Cardiac fibroblast (primary cell): ENCODE measurements at regions not wholly inside any gene's neighbourhood (a gene's known extent, or its start where the extent isn't known, plus 50 kb on each side); places are given as distances from the start of the nearest gene placed in this dataset.
A peak's percentile ranks its signal among the peaks of the same experiment; 100 is the strongest.

ENCODE experiments used
- DNase-seq, 2 donors: peaks; one replicate each; pipeline versions ENCODE4 v3.0.0 to v3.0.0-alpha.2; 2010; ENCODE audit warnings: low read depth in 2 of 2
- H3K4me3 ChIP-seq, 2 donors: replicated peaks in 1 of 2; 1 replicate in 1 of 2; 2 replicates in 1 of 2; pipeline ENCODE4 v1.5.1; 2011; ENCODE audit warnings: low read depth in 2 of 2, low read length in 2 of 2, mild to moderate bottlenecking in 2 of 2, moderate library complexity in 1 of 2
- TF ChIP-seq, protein P1 (sequence below): IDR thresholded peaks from one replicate; pipeline ENCODE4 v1.5.1; 2011; ENCODE audit warnings: low read depth, mild to moderate bottlenecking, low read length, inconsistent platforms

DNA sequence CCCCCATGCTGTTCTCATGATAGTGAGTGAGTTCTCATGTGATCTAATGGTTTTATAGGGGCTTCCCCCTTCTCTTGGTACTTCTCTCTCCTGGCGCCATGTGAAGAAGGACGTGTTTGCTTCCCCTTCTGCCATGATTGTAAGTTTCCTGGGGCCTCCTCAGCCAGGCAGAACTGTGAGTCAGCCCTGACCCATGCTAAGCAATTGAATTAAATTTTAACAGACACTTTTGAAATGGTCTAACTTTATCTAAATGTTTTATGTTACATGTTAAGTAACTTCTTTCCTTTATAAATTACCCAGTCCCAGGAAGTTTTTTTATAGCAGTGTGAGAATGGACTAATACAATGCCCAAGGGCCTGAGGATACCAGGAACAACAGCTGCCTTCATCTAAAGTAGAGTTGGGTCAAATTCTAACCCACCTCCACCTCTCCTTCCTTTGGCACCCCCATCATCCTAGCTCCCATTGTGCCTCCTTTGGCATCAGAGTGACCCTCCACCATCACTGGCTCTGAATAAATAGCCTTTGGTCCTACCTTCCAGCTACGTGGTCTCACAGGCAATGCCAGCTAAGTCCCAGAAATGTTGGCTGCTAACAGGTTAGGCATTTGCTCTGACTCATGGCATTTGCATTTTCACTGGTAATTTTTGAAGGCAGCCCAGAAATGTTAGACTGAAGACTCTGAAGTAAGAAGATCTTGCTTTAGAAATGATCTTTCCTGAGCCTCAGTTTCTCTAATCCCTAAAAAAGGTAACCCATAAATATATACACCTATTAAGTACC lies 182.1 kb downstream of the MOSPD2 start:
- TF ChIP-seq, protein P1, sequence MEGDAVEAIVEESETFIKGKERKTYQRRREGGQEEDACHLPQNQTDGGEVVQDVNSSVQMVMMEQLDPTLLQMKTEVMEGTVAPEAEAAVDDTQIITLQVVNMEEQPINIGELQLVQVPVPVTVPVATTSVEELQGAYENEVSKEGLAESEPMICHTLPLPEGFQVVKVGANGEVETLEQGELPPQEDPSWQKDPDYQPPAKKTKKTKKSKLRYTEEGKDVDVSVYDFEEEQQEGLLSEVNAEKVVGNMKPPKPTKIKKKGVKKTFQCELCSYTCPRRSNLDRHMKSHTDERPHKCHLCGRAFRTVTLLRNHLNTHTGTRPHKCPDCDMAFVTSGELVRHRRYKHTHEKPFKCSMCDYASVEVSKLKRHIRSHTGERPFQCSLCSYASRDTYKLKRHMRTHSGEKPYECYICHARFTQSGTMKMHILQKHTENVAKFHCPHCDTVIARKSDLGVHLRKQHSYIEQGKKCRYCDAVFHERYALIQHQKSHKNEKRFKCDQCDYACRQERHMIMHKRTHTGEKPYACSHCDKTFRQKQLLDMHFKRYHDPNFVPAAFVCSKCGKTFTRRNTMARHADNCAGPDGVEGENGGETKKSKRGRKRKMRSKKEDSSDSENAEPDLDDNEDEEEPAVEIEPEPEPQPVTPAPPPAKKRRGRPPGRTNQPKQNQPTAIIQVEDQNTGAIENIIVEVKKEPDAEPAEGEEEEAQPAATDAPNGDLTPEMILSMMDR, result no peak
- DNase-seq, result no peak

DNA sequence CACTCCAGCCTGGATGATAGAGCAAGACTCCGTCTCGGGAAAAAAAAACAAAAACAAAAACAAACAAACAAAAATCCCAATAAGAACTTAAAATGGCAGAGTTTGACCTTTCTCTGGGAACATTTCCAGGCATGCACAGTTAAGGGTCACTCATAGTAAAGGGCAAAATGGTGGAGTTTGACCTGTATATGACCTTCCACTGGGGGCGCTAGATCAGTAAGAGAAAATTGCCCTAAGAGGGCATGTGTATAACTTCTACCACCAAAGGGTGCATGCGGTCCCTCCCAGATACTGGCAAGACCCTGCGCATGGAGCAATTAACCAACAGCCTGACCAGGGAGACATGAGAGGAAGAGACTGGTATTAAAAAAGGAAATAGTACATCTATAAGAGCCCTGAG lies 177.2 kb downstream of the MOSPD2 start:
- TF ChIP-seq, protein P1, result no peak
- H3K4me3 ChIP-seq, result no peak overlapping the region
- no peak for DNase-seq

More for the DNA sequence above, 182.1 kb downstream of the MOSPD2 start:
- H3K4me3 ChIP-seq, result no peak overlapping the region

DNA sequence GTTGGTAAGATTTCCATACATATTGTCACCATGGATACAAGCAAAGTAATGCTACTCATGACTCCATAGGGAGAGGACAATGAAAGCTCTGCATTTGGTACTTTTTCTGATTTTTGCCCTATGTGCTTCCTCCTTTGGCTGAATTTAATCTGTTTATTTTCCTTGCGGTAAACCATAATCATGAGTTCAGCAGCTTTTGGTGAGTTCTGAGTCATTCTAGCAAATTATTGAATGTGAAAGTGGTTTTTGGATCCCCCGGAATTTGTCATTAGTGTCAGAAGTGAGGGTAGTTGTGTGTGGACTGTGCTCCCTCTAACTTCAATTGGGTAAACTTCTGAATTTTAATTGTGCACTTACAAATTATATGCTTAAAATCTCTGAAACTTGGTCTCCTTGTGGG lies 170.3 kb downstream of the MOSPD2 start:
- DNase-seq, result no peak
- TF ChIP-seq, protein P1, result no peak
- H3K4me3 ChIP-seq, result no peak overlapping the region

DNA sequence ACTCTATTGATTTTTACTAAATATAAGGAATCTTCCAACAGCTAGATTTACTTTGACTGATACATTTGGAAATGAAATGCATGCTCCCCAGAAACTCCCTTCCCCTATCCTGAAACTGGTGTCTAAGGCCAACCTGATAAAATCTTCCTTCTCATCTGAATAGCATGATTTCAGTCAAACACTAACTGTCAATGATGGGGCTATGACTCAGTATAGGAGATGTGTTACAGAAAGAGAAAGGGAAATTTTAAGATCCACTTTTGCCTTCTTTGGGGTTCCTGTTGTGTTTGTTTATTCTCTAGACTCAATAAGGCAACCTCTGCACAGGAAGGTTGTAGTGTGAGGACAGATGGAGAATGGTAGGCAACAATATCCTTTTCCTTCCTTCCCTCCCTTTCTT lies 160.7 kb downstream of the MOSPD2 start:
- no peak overlapping the region for H3K4me3 ChIP-seq
- TF ChIP-seq, protein P1, result no peak
- no peak for DNase-seq

DNA sequence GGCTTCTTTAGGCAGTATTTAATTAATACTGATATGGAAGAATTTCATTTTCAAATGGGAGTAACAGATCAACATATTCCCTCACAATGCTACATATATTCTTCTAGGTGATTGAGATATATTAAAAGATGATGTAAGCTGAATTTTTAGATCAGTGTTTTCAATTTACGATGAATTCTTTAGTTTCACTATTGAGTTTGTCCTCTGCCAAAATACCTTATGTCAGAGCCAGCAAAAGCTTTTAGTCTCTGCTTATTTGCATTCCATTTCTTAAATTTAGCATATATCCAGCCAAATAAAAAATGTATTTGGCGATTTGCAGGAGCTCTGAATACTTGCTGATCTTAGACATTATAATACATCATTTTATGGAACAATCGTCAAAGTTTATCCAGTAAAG lies 144.3 kb downstream of the MOSPD2 start:
- no peak for DNase-seq
- H3K4me3 ChIP-seq, result no peak overlapping the region
- TF ChIP-seq, protein P1, result no peak

DNA sequence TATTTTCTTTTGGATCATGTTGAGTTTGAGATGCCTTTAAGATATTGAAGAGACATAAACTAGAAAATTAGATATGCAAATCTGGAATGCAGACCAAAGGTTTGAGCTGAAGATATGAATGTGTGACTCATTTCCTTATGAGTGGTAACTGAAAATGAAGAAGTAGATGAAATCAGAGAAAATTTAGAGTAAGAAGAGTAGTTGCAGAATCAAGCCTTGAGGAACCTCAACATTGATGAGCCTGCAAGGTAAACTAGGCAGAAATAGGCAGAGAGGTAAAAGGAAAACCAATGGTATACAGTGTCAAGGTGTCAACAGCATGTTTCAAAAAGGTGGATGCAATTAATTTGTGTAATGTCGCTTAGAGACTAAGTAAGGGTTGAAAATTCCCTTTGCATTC lies 142.8 kb downstream of the MOSPD2 start:
- no peak overlapping the region for H3K4me3 ChIP-seq
- no peak for DNase-seq
- TF ChIP-seq, protein P1, result no peak

DNA sequence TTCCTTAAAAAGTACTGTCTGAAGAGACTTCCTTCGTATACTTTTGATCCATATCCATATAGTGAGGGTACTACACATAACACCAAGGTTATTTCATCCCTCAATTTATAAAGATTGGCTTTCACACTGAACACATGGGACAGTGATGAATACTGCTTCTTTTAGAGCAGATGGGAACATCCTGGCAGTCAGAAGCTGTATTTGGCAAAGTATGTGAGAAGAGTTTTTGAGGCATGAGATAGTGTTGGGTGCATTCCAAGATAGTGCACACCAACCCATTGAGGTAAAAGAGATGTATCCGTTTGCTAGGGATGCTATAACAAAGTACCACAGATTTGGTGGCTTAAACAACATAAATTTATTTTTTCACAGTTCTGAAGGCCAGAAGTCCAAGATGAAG lies 141.1 kb downstream of the MOSPD2 start:
- H3K4me3 ChIP-seq, result no peak overlapping the region
- TF ChIP-seq, protein P1, result no peak
- DNase-seq, result peak in 1 of 2 donors; percentile 0
